Tibial nerve (tissue), 4 donors: ENCODE measurements at regions not wholly inside any gene's neighbourhood (a gene's known extent, or its start where the extent isn't known, plus 50 kb on each side); places are given as distances from the start of the nearest gene placed in this dataset.

Experiments
- CTCF ChIP-seq, 5 experiments: fragments of 200-600 bp in 3 of 5; fragments of 450-650 bp in 2 of 5; sonication (generic) in 3 of 5; IDR thresholded peaks; one replicate each; pipeline ENCODE4 v1.5.1; 2016 to 2019; ENCODE audit warnings: antibody characterized with exemption in 5 of 5, mild to moderate bottlenecking in 3 of 5, moderate library complexity in 2 of 5
- EP300 ChIP-seq, 2 donors: sonication (generic); formaldehyde crosslinking; IDR thresholded peaks; one replicate each; pipeline ENCODE4 v1.6.1; 2017; ENCODE audit warnings: antibody characterized with exemption in 2 of 2, mild to moderate bottlenecking in 1 of 2
- POLR2A ChIP-seq, 2 donors: fragments of 450-650 bp; IDR thresholded peaks; one replicate each; pipeline ENCODE4 v1.6.1; 2017; ENCODE audit warnings: antibody characterized with exemption in 2 of 2, mild to moderate bottlenecking in 2 of 2, moderate library complexity in 2 of 2

DNA sequence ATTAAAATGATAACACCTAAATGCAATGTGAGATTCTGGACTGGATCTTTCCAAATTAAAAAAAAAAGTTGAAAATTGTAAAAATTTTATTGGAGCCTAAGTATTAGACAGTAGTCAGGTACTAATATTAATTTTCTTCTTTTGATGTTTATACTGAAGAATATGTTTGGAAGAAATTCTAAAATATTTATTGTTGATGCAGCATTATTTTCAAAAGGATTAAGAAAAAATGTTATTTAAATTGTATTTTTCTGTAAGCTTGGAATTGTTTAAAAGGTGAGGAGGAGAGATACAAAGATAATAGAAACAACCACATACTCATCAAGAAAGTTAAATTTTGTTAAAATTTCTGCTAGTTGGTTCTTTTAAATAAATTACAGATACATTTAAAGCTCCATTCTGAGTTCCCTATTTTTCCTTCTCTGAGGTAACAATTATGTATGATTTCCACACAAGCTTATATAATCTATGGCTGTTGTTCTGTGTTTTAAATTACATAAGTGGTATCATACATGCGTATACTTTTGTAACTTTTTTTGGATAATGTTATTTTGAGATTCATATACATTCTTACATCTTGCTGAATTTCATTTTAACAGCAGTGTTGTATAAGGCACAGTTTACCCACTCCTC lies 180.3 kb upstream of the RGS18 start:
- TF ChIP-seq EP300 (IDR thresholded peaks at IDR 0.05): no peak
- TF ChIP-seq CTCF (IDR thresholded peaks at IDR 0.05): no peak
- TF ChIP-seq POLR2A (IDR thresholded peaks at IDR 0.05): no peak
